K562 (cell line): ENCODE measurements at regions not wholly inside any gene's neighbourhood (a gene's known extent, or its start where the extent isn't known, plus 50 kb on each side); places are given as distances from the start of the nearest gene placed in this dataset.

Experiments used
- ATAC-seq: fragments of 200-7000 bp; cut with Tn5 transposase; 3 replicates; pipeline ENCODE4 v1.9.1; 2020; ENCODE audit warnings: moderate library complexity
- BruUV-seq: library from RNA; stranded (reverse); fragments of 400-500 nt; replicated peaks from 2 replicates; lab custom pipeline; 2021; lab: Mats Ljungman, UMichigan
- CTCF ChIA-PET: fragments of 300-600 bp; formaldehyde crosslinking; extraction: SDS; loops from one replicate; lab custom pipeline; 2021; ENCODE audit warnings: low intra/inter-chr PET ratio; lab: Yijun Ruan, JAX
- POLR2A ChIA-PET: fragments of 300-600, 350-650 bp; sonication (Branson Sonifier 250); formaldehyde crosslinking; extraction: SDS; loops from one replicate; lab custom pipeline; 2021; ENCODE audit warnings: antibody characterized with exemption, inconsistent platforms; lab: Yijun Ruan, JAX
- DNase-seq, 4 experiments: peaks; one replicate each; pipeline versions ENCODE4 v3.0.0 to v3.0.0-alpha.2; 2011 to 2018; ENCODE audit warnings: low spot score in 3 of 4, mixed read lengths in 3 of 4; ENCODE audit errors: extremely low read depth in 1 of 4
- FAIRE-seq: peaks from 2 replicates; lab custom pipeline; 2011; peaks lifted over from hg19 to GRCh38; lab: Jason Lieb, UNC
- H2AFZ ChIP-seq: 2 replicates; pipeline ENCODE4 v1.6.0; 2011; ENCODE audit warnings: low read depth, low read length, control low read depth, inconsistent platforms
- H3K27ac ChIP-seq: fragments of 200-600 bp; 3 replicates; pipeline ENCODE4 v1.8.0; 2011; ENCODE audit warnings: low read depth, mild to moderate bottlenecking, control low read depth, inconsistent platforms, low read length, moderate library complexity, mixed read lengths; ENCODE audit errors: extremely low read depth
- H3K27me3 ChIP-seq, 2 experiments: fragments of 300-600 bp in 1 of 2; 2 replicates in 1 of 2; 3 replicates in 1 of 2; pipeline versions ENCODE4 v1.6.0 to v1.8.0; 2011; ENCODE audit warnings: inconsistent platforms in 2 of 2, low read length in 2 of 2, mild to moderate bottlenecking in 1 of 2, mixed read lengths in 1 of 2, moderate library complexity in 1 of 2; ENCODE audit not compliant: control insufficient read depth in 2 of 2, insufficient read depth in 2 of 2
- H3K36me3 ChIP-seq: fragments of 300-600 bp; 3 replicates; pipeline ENCODE4 v1.8.0; 2011; ENCODE audit warnings: mild to moderate bottlenecking, low read length, inconsistent platforms; ENCODE audit not compliant: control insufficient read depth, insufficient read depth
- H3K4me1 ChIP-seq, 2 experiments: fragments of 200-600 bp in 1 of 2; replicated peaks in 1 of 2; 2 replicates in 1 of 2; 3 replicates in 1 of 2; pipeline versions ENCODE4 v1.5.1 to v1.8.0; 2011; ENCODE audit warnings: inconsistent platforms in 2 of 2, low read length in 2 of 2, mild to moderate bottlenecking in 1 of 2, mixed read lengths in 1 of 2, moderate library complexity in 1 of 2; ENCODE audit not compliant: control insufficient read depth in 2 of 2, insufficient read depth in 2 of 2
- H3K4me2 ChIP-seq: 2 replicates; pipeline ENCODE4 v1.6.1; 2011; ENCODE audit warnings: low read length, control low read depth, inconsistent platforms, mixed read lengths; ENCODE audit not compliant: insufficient read depth
- H3K4me3 ChIP-seq: fragments of 200-600 bp; sonication (generic), shearing (Covaris generic); 2 replicates; pipeline ENCODE4 v1.5.1; 2016; ENCODE audit warnings: control low read depth, inconsistent platforms
- H3K79me2 ChIP-seq: fragments of 200-600 bp; 3 replicates; pipeline ENCODE4 v1.8.0; 2011; ENCODE audit warnings: low read length, inconsistent platforms; ENCODE audit not compliant: control insufficient read depth, insufficient read depth
- H3K9ac ChIP-seq, 2 experiments: 2 replicates each; pipeline versions ENCODE4 v1.6.0 to v1.6.1; 2011; ENCODE audit warnings: low read depth in 2 of 2, low read length in 2 of 2, control low read depth in 1 of 2, inconsistent platforms in 1 of 2, mild to moderate bottlenecking in 1 of 2, mixed read lengths in 1 of 2; ENCODE audit not compliant: insufficient read depth in 1 of 2
- H3K9me1 ChIP-seq: one replicate; pipeline ENCODE4 v1.6.0; 2011; ENCODE audit warnings: inconsistent platforms, mild to moderate bottlenecking, low read length, moderate library complexity; ENCODE audit not compliant: control insufficient read depth, insufficient read depth
- H3K9me3 ChIP-seq: replicated peaks from 2 replicates; pipeline ENCODE4 v1.5.1; 2011; ENCODE audit warnings: low read depth, low read length, inconsistent platforms; ENCODE audit not compliant: control insufficient read depth, insufficient read depth
- H4K20me1 ChIP-seq: replicated peaks from 2 replicates; pipeline ENCODE4 v1.6.1; 2011; ENCODE audit warnings: low read length, inconsistent platforms, mixed read lengths; ENCODE audit not compliant: control insufficient read depth, insufficient read depth
- AFF1 ChIP-seq, 2 experiments: fragments of 450-650 bp; IDR thresholded peaks; 2 replicates each; pipeline ENCODE4 v1.6.1; 2018; ENCODE audit warnings: mild to moderate bottlenecking in 2 of 2, low read depth in 1 of 2; ENCODE audit not compliant: partially characterized antibody in 2 of 2
- FOS ChIP-seq: IDR thresholded peaks from 3 replicates; pipeline ENCODE4 v1.6.1; 2011; ENCODE audit not compliant: insufficient read length; ENCODE audit errors: extremely low read depth
- FOXA1 ChIP-seq: fragments of 450-650 bp; IDR thresholded peaks from 2 replicates; pipeline ENCODE4 v1.6.1; 2016; ENCODE audit warnings: mild to moderate bottlenecking, borderline replicate concordance
- GATAD2A ChIP-seq: fragments of 450-650 bp; IDR thresholded peaks from 2 replicates; pipeline ENCODE4 v1.6.1; 2017
- LARP7 ChIP-seq: fragments of 450-650 bp; IDR thresholded peaks from 2 replicates; pipeline ENCODE4 v1.6.1; 2016
- MAFK ChIP-seq: IDR thresholded peaks from 2 replicates; pipeline ENCODE4 v1.6.1; 2011; ENCODE audit warnings: low read length, improper control_type of control experiment
- NCOR1 ChIP-seq: fragments of 450-650 bp; IDR thresholded peaks from 2 replicates; pipeline ENCODE4 v1.6.1; 2016; ENCODE audit warnings: mild to moderate bottlenecking, moderate library complexity
- RFX7 ChIP-seq: fragments of 250-450 bp; sonication (Bioruptor Pico); IDR thresholded peaks from 2 replicates; pipeline ENCODE4 v1.5.1; 2021; ENCODE audit warnings: mild to moderate bottlenecking
- SRSF7 ChIP-seq: fragments of 200-400 bp; formaldehyde crosslinking; optimal IDR thresholded peaks from 2 replicates; pipeline ENCODE3; 2017; ENCODE audit warnings: mild to moderate bottlenecking, low read depth, low read length
- TAL1 ChIP-seq: fragments of 450-650 bp; IDR thresholded peaks from 2 replicates; pipeline ENCODE4 v1.6.1; 2016; ENCODE audit warnings: mild to moderate bottlenecking
- ZNF23 ChIP-seq: fragments of 250-450 bp; sonication (Bioruptor Pico); IDR thresholded peaks from 2 replicates; pipeline ENCODE4 v1.4.0; 2020; ENCODE audit warnings: mild to moderate bottlenecking
- ZNF431 ChIP-seq: sonication (generic); formaldehyde crosslinking; IDR thresholded peaks from 2 replicates; pipeline ENCODE4 v1.8.0; 2022; ENCODE audit warnings: mild to moderate bottlenecking, missing genetic modification reagents
- ZNF507 ChIP-seq: conservative IDR thresholded peaks from 2 replicates; pipeline ENCODE4 v1.6.1; 2017; ENCODE audit warnings: missing genetic modification characterization, missing compliant biosample characterization
- ZSCAN32 ChIP-seq: fragments of 450-650 bp; formaldehyde crosslinking; IDR thresholded peaks from 2 replicates; pipeline ENCODE4 v1.4.0; 2020; ENCODE audit warnings: mild to moderate bottlenecking, moderate library complexity
- WGBS: fragments of 100-300 bp; shearing (Covaris generic); methylation state at CpG from one replicate; pipeline ENCODE4 v1.1.6; 2016; ENCODE audit warnings: low coverage, mixed read lengths; ENCODE audit not compliant: insufficient coverage; ENCODE audit errors: missing lambda C conversion rate; 5-methylcytosine and 5-hydroxymethylcytosine counted together
- in situ Hi-C: fragments of 300-500 bp; cut with MboI; formaldehyde crosslinking; loops from 4 replicates; pipeline ENCODE4 v1.15.0; 2018; ENCODE audit warnings: inconsistent platforms, mixed read lengths
- intact Hi-C: fragments of 100-400 bp; cut with micrococcal nuclease; formaldehyde crosslinking; loops from 2 replicates; pipeline ENCODE4 v1.14.2; 2022

GRCh38 chr7:41463770-41464470, 239.0 kb downstream of the INHBA start:
- Histone ChIP-seq H3K4me1 (no peaks in the 10 kb centered on the region), H2AFZ (no peak overlapping the region), H3K27ac (no peak overlapping the region), H3K79me2 (no peaks in the 10 kb centered on the region), H3K4me2 (no peak overlapping the region), H3K27me3 (no peaks in the 10 kb centered on the region), H3K36me3 (no peaks in the 10 kb centered on the region), H3K9ac (no peak overlapping the region), H3K9me1 (no peaks in the 10 kb centered on the region), H3K9me3 (no peaks in the 10 kb centered on the region), H3K4me3 (no peak overlapping the region), H4K20me1 (no peaks in the 10 kb centered on the region)
- intact Hi-C loops: no loop called here
- BruUV-seq: no TSS peak
- WGBS: 1% methylated on average over 3 of the region's 3 CpGs
- ATAC-seq (no peak), DNase-seq (no peak), FAIRE-seq (no peak)
- in situ Hi-C loops: no loop called here
- POLR2A ChIA-PET: no interaction called here
- TF ChIP-seq FOXA1 (no peak), TAL1 (no peak), AFF1 (IDR thresholded peaks at IDR 0.05; ENCODE audit: low read depth in 1 of 2, partially characterized antibody in 2 of 2) (no peak), ZNF431 (CRISPR knock-in tag) (no peak), GATAD2A (no peak), NCOR1 (no peak), FOS (no peak), ZNF23 (no peak), SRSF7 (no peak), LARP7 (no peak), RFX7 (CRISPR knock-in tag) (no peak), MAFK (no peak), ZNF507 (no peak), ZSCAN32 (no peak)
- CTCF ChIA-PET: no interaction called here
